ENCODE measurements at regions not wholly inside any gene's neighbourhood (a gene's known extent, or its start where the extent isn't known, plus 50 kb on each side); places are given as distances from the start of the nearest gene placed in this dataset.

- 76 to 79% methylated on average over 6 of the region's 6 CpGs for WGBS, 2 donors
- ATAC-seq (ENCODE audit: low FRiP score) (no peak), DNase-seq (no peak)
- Histone ChIP-seq H3K27ac (ENCODE audit: low read depth in 1 of 2, low read length in 2 of 2) (no peak overlapping the region), H3K9me3 (ENCODE audit: control insufficient read depth, low read length) (no peaks in the 10 kb centered on the region), H3K27me3 (ENCODE audit: control insufficient read depth in 1 of 2, insufficient read depth in 2 of 2, low read length in 1 of 2) (no peaks in the 10 kb centered on the region), H3K4me1 (ENCODE audit: control insufficient read depth in 1 of 2, insufficient read depth in 2 of 2, low read length in 2 of 2) (no peaks in the 10 kb centered on the region), H3K4me3 (ENCODE audit: low read length in 2 of 2) (no peak overlapping the region), H3K36me3 (ENCODE audit: control insufficient read depth in 1 of 2, insufficient read depth in 2 of 2, low read length in 1 of 2) (no peaks in the 10 kb centered on the region)
- intact Hi-C loops (cut with DNase I), result no loop called here
Measured at GRCh38 chr12:90627180-90627896, 327.6 kb downstream of the CCER1 start.

GRCh38 chr12:90622431-90622830 is 332.5 kb downstream of the CCER1 start:
- WGBS, 2 donors, result 59 to 66% methylated on average over 3 of the region's 3 CpGs
- intact Hi-C loops (cut with DNase I), result no loop called here
- no peak for ATAC-seq (ENCODE audit: low FRiP score)

GRCh38 chr12:90621927-90622326 is 333.0 kb downstream of the CCER1 start:
- Histone ChIP-seq H3K4me1 (ENCODE audit: control insufficient read depth in 1 of 2, insufficient read depth in 2 of 2, low read length in 2 of 2) (no peaks in the 10 kb centered on the region), H3K36me3 (ENCODE audit: control insufficient read depth in 1 of 2, insufficient read depth in 2 of 2, low read length in 1 of 2) (no peaks in the 10 kb centered on the region), H3K27me3 (ENCODE audit: control insufficient read depth in 1 of 2, insufficient read depth in 2 of 2, low read length in 1 of 2) (no peaks in the 10 kb centered on the region), H3K27ac (ENCODE audit: low read depth in 1 of 2, low read length in 2 of 2) (no peak overlapping the region), H3K4me3 (ENCODE audit: low read length in 2 of 2) (no peak overlapping the region), H3K9me3 (ENCODE audit: control insufficient read depth, low read length) (no peaks in the 10 kb centered on the region)
- no peak for ATAC-seq (ENCODE audit: low FRiP score)
- 59 to 65% methylated on average over 2 of the region's 2 CpGs for WGBS, 2 donors
- intact Hi-C loops (cut with DNase I), result no loop called here
- DNase-seq, result no peak

More at GRCh38 chr12:90622431-90622830, 332.5 kb downstream of the CCER1 start:
- no peaks in the 10 kb centered on the region for H3K4me1 ChIP-seq (ENCODE audit: control insufficient read depth in 1 of 2, insufficient read depth in 2 of 2, low read length in 2 of 2)
- H3K4me3 ChIP-seq (ENCODE audit: low read length in 2 of 2), result no peak overlapping the region
- no peak overlapping the region for H3K27ac ChIP-seq (ENCODE audit: low read depth in 1 of 2, low read length in 2 of 2)
- no peaks in the 10 kb centered on the region for H3K27me3 ChIP-seq (ENCODE audit: control insufficient read depth in 1 of 2, insufficient read depth in 2 of 2, low read length in 1 of 2)
- no peaks in the 10 kb centered on the region for H3K36me3 ChIP-seq (ENCODE audit: control insufficient read depth in 1 of 2, insufficient read depth in 2 of 2, low read length in 1 of 2)
- no peak for DNase-seq
- H3K9me3 ChIP-seq (ENCODE audit: control insufficient read depth, low read length), result no peaks in the 10 kb centered on the region

GRCh38 chr12:90619943-90620342 is 335.0 kb downstream of the CCER1 start:
- no peak for ATAC-seq (ENCODE audit: low FRiP score)
- intact Hi-C loops (cut with DNase I), result no loop called here

GRCh38 chr12:90618586-90618985 is 336.4 kb downstream of the CCER1 start:
- Histone ChIP-seq H3K27me3 (ENCODE audit: control insufficient read depth in 1 of 2, insufficient read depth in 2 of 2, low read length in 1 of 2) (no peaks in the 10 kb centered on the region), H3K9me3 (ENCODE audit: control insufficient read depth, low read length) (no peaks in the 10 kb centered on the region), H3K4me3 (ENCODE audit: low read length in 2 of 2) (no peak overlapping the region), H3K36me3 (ENCODE audit: control insufficient read depth in 1 of 2, insufficient read depth in 2 of 2, low read length in 1 of 2) (no peaks in the 10 kb centered on the region), H3K4me1 (ENCODE audit: control insufficient read depth in 1 of 2, insufficient read depth in 2 of 2, low read length in 2 of 2) (no peaks in the 10 kb centered on the region), H3K27ac (ENCODE audit: low read depth in 1 of 2, low read length in 2 of 2) (no peak overlapping the region)
- ATAC-seq (ENCODE audit: low FRiP score), result no peak
- DNase-seq, result no peak
- intact Hi-C loops (cut with DNase I), result no loop called here

More at GRCh38 chr12:90619943-90620342, 335.0 kb downstream of the CCER1 start:
- WGBS, 2 donors, result 70 to 79% methylated on average over 2 of the region's 2 CpGs
- Histone ChIP-seq H3K27me3 (ENCODE audit: control insufficient read depth in 1 of 2, insufficient read depth in 2 of 2, low read length in 1 of 2) (no peaks in the 10 kb centered on the region), H3K27ac (ENCODE audit: low read depth in 1 of 2, low read length in 2 of 2) (no peak overlapping the region), H3K4me3 (ENCODE audit: low read length in 2 of 2) (no peak overlapping the region), H3K4me1 (ENCODE audit: control insufficient read depth in 1 of 2, insufficient read depth in 2 of 2, low read length in 2 of 2) (no peaks in the 10 kb centered on the region), H3K9me3 (ENCODE audit: control insufficient read depth, low read length) (no peaks in the 10 kb centered on the region), H3K36me3 (ENCODE audit: control insufficient read depth in 1 of 2, insufficient read depth in 2 of 2, low read length in 1 of 2) (no peaks in the 10 kb centered on the region)
- DNase-seq, result no peak

GRCh38 chr12:90611891-90612290 is 343.1 kb downstream of the CCER1 start:
- intact Hi-C loops (cut with DNase I), result no loop called here
- no peaks in the 10 kb centered on the region for H3K27me3 ChIP-seq (ENCODE audit: control insufficient read depth in 1 of 2, insufficient read depth in 2 of 2, low read length in 1 of 2)

GRCh38 chr12:90611048-90611447 is 343.9 kb downstream of the CCER1 start:
- no peak overlapping the region for H3K4me3 ChIP-seq (ENCODE audit: low read length in 2 of 2)

More at GRCh38 chr12:90611891-90612290, 343.1 kb downstream of the CCER1 start:
- no peak overlapping the region for H3K4me3 ChIP-seq (ENCODE audit: low read length in 2 of 2)
- no peaks in the 10 kb centered on the region for H3K9me3 ChIP-seq (ENCODE audit: control insufficient read depth, low read length)
- no peak overlapping the region for H3K27ac ChIP-seq (ENCODE audit: low read depth in 1 of 2, low read length in 2 of 2)
- no peak for DNase-seq
- H3K36me3 ChIP-seq (ENCODE audit: control insufficient read depth in 1 of 2, insufficient read depth in 2 of 2, low read length in 1 of 2), result no peaks in the 10 kb centered on the region
- no peaks in the 10 kb centered on the region for H3K4me1 ChIP-seq (ENCODE audit: control insufficient read depth in 1 of 2, insufficient read depth in 2 of 2, low read length in 2 of 2)
- ATAC-seq (ENCODE audit: low FRiP score), result no peak

GRCh38 chr12:90593596-90594295 is 361.2 kb downstream of the CCER1 start:
- ATAC-seq (ENCODE audit: low FRiP score) (no peak), DNase-seq (no peak)
- Histone ChIP-seq H3K4me1 (ENCODE audit: control insufficient read depth in 1 of 2, insufficient read depth in 2 of 2, low read length in 2 of 2) (no peaks in the 10 kb centered on the region), H3K36me3 (ENCODE audit: control insufficient read depth in 1 of 2, insufficient read depth in 2 of 2, low read length in 1 of 2) (no peaks in the 10 kb centered on the region), H3K9me3 (ENCODE audit: control insufficient read depth, low read length) (no peaks in the 10 kb centered on the region), H3K27ac (ENCODE audit: low read depth in 1 of 2, low read length in 2 of 2) (no peak overlapping the region), H3K4me3 (ENCODE audit: low read length in 2 of 2) (no peak overlapping the region), H3K27me3 (ENCODE audit: control insufficient read depth in 1 of 2, insufficient read depth in 2 of 2, low read length in 1 of 2) (no peaks in the 10 kb centered on the region)
- WGBS, 2 donors, result 81 to 92% methylated on average over 2 of the region's 2 CpGs
- intact Hi-C loops (cut with DNase I), result no loop called here

More at GRCh38 chr12:90611048-90611447, 343.9 kb downstream of the CCER1 start:
- Histone ChIP-seq H3K4me1 (ENCODE audit: control insufficient read depth in 1 of 2, insufficient read depth in 2 of 2, low read length in 2 of 2) (no peaks in the 10 kb centered on the region), H3K9me3 (ENCODE audit: control insufficient read depth, low read length) (no peaks in the 10 kb centered on the region), H3K27ac (ENCODE audit: low read depth in 1 of 2, low read length in 2 of 2) (no peak overlapping the region), H3K27me3 (ENCODE audit: control insufficient read depth in 1 of 2, insufficient read depth in 2 of 2, low read length in 1 of 2) (no peaks in the 10 kb centered on the region), H3K36me3 (ENCODE audit: control insufficient read depth in 1 of 2, insufficient read depth in 2 of 2, low read length in 1 of 2) (no peaks in the 10 kb centered on the region)
- intact Hi-C loops (cut with DNase I), result no loop called here
- no peak for ATAC-seq (ENCODE audit: low FRiP score)
- WGBS, 2 donors, result 53 to 60% methylated on average over 3 of the region's 3 CpGs
- DNase-seq, result no peak

GRCh38 chr12:90589956-90590355 is 365.0 kb downstream of the CCER1 start:
- no peaks in the 10 kb centered on the region for H3K9me3 ChIP-seq (ENCODE audit: control insufficient read depth, low read length)
- no peak for DNase-seq
- no peak overlapping the region for H3K27ac ChIP-seq (ENCODE audit: low read depth in 1 of 2, low read length in 2 of 2)
- intact Hi-C loops (cut with DNase I), result no loop called here
- no peaks in the 10 kb centered on the region for H3K36me3 ChIP-seq (ENCODE audit: control insufficient read depth in 1 of 2, insufficient read depth in 2 of 2, low read length in 1 of 2)
- no peak for ATAC-seq (ENCODE audit: low FRiP score)
- no peaks in the 10 kb centered on the region for H3K4me1 ChIP-seq (ENCODE audit: control insufficient read depth in 1 of 2, insufficient read depth in 2 of 2, low read length in 2 of 2)
- H3K4me3 ChIP-seq (ENCODE audit: low read length in 2 of 2), result no peak overlapping the region
- WGBS, 2 donors, result 96 to 99% methylated on average over 1 of the region's 1 CpG
- no peaks in the 10 kb centered on the region for H3K27me3 ChIP-seq (ENCODE audit: control insufficient read depth in 1 of 2, insufficient read depth in 2 of 2, low read length in 1 of 2)
